ENCODE measurements at regions not wholly inside any gene's neighbourhood (a gene's known extent, or its start where the extent isn't known, plus 50 kb on each side); places are given as distances from the start of the nearest gene placed in this dataset.

DNA sequence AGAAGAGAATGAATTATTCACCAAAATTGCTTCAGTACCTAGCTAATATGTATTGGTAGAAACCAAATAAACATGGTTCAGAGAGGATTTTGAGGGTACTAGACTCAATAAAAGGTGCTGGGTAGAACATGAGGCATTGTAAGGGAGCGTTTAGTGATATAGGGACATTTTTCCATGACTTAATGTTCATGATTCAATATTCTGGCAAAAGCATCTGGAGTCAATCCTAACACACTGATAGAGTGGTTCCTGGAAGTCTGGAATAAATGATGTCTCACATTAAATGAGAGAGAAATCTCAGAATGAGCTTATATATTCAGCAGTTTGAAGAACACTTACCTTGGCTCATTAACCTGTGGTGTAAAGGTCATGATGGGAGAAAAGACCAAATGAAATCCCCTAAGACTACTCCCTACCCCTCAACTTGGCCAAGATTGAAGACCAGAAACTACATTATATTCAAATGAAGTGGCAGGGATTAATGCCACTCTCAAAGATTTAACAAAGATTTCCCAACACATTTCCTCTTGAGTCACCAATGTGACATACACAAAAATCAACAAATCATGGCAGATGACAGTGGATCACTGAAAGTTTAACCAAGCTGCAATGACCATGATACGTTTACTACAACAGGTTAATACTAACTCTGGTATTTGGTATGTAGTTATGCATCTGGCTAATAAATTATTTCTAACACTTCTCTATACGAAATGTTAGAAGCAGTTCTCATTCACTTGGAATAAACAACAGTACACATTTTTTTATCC lies 309.5 kb downstream of the SATB2 start:
- TF ChIP-seq, protein P1, sequence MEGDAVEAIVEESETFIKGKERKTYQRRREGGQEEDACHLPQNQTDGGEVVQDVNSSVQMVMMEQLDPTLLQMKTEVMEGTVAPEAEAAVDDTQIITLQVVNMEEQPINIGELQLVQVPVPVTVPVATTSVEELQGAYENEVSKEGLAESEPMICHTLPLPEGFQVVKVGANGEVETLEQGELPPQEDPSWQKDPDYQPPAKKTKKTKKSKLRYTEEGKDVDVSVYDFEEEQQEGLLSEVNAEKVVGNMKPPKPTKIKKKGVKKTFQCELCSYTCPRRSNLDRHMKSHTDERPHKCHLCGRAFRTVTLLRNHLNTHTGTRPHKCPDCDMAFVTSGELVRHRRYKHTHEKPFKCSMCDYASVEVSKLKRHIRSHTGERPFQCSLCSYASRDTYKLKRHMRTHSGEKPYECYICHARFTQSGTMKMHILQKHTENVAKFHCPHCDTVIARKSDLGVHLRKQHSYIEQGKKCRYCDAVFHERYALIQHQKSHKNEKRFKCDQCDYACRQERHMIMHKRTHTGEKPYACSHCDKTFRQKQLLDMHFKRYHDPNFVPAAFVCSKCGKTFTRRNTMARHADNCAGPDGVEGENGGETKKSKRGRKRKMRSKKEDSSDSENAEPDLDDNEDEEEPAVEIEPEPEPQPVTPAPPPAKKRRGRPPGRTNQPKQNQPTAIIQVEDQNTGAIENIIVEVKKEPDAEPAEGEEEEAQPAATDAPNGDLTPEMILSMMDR (IDR thresholded peaks at IDR 0.05), result no peak
- TF ChIP-seq ZFX (IDR thresholded peaks at IDR 0.05; ENCODE audit: borderline replicate concordance), result no peak

Data from 22Rv1 (cell line).